Head of caudate nucleus (tissue), 42 donors: ENCODE measurements at regions not wholly inside any gene's neighbourhood (a gene's known extent, or its start where the extent isn't known, plus 50 kb on each side); places are given as distances from the start of the nearest gene placed in this dataset.
"Not testable (repeated sequence)": the region's sequence is repeated elsewhere in the genome, so short reads cannot be mapped to it uniquely, and the experiment has no call there.

Experiments
- DNase-seq, 42 donors: peaks; one replicate each; pipeline versions ENCODE4 v3.0.0 to v3.0.0-alpha.2; 2020 to 2021; ENCODE audit warnings: mixed read lengths in 7 of 42
- intact Hi-C: fragments of 100-400 bp; cut with DNase I; formaldehyde crosslinking; loops from one replicate; pipeline ENCODE4 v1.15.0; 2022

GRCh38 chr10:85444868-85445267 lies 921.7 kb downstream of the GRID1 start:
- no peak for DNase-seq
- intact Hi-C loops: no loop called here

DNA sequence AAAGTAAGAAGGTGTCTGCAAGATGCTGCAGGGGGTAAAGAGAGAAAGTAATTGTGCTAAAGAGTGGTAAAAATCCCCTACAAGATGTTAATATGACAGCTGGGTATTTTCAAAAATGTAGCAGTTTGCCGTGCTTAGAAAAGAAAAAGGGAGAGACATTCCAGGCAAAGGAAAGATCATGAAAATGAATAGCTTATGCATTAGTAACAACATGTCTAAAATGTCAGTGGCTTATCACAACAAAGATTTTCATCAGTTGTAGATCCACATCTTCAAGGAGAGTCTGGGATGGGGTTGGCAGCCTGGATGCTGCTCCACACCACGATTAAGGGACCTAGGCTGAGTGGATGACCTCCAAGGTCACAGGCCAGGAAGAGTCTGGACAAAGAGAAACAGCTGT lies 920.9 kb downstream of the GRID1 start:
- intact Hi-C loops: no loop called here
- DNase-seq: no peak

GRCh38 chr10:85446827-85447226 lies 919.8 kb downstream of the GRID1 start:
- intact Hi-C loops: no loop called here
- no peak for DNase-seq

- no peak for DNase-seq
- intact Hi-C loops: no loop called here
Measured at GRCh38 chr10:85447690-85448089, 918.9 kb downstream of the GRID1 start.

- DNase-seq: no peak
- intact Hi-C loops: no loop called here
Measured at GRCh38 chr10:85448716-85449115, 917.9 kb downstream of the GRID1 start.

GRCh38 chr10:85454386-85454785 lies 912.2 kb downstream of the GRID1 start:
- intact Hi-C loops: no loop called here
- no peak for DNase-seq

DNA sequence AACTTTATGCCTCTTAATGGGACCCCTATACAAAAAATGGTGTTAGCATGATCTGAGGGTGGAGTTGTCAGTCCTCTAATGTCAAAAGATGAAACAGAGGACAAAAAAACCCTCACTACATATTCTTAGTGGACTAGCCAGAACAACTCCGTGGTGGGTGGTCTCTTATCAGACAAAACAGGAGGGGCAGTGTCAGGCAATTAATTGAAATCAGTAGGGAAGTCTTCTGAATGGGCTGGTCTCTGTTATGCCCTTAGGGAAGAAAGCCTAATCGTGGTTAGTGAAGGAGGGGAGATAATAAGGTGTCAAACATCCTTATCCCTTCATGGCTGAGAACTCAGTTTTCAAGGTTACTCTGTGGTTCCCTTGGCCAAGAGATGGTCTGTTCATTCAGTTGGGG lies 909.4 kb downstream of the GRID1 start:
- intact Hi-C loops: no loop called here
- no peak for DNase-seq

DNA sequence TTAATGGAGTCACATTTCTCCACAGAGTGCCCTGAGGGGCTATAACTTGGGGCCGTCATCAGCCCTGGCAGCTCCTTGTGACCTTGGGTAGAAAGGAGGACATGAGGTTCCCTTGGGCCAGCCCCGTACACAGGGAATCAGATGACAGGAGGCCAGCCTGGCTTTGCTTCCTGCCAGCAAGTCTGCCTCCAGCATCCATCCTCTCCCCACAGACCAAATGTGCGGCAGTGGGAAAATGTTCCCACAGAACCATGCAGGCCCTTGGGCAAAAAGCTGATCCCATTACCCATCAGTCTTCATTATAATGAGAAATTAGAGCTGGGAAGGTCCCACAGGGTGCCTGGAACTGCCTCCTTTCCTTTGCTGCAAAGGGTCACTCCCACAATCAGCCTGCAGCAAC lies 908.3 kb downstream of the GRID1 start:
- no peak for DNase-seq
- intact Hi-C loops: no loop called here

GRCh38 chr10:85459906-85460305 lies 906.7 kb downstream of the GRID1 start:
- intact Hi-C loops: no loop called here
- DNase-seq: no peak

GRCh38 chr10:85464336-85464735 lies 902.3 kb downstream of the GRID1 start:
- intact Hi-C loops: no loop called here
- DNase-seq: no peak

- intact Hi-C loops: no loop called here
- no peak for DNase-seq
Measured at GRCh38 chr10:85477979-85478378, 888.6 kb downstream of the GRID1 start.

DNA sequence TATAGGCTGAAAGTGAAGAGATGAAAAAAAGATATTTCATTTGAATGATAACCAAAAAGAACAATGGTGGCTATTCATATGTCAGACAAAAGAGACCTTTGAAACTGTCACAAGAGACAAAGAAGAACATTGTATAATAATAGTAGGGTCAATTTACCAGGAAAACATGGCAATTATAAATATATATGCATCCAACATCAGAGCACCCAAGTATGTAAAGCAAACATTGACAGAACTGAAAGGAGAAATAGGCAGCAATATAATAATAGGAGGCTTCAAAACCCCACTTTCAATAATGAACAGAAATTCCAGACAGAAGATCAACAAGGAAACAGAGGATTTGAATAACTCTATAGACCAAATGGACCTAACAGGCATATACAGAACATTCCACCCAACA lies 876.2 kb downstream of the GRID1 start:
- DNase-seq: no peak
- intact Hi-C loops: no loop called here

DNA sequence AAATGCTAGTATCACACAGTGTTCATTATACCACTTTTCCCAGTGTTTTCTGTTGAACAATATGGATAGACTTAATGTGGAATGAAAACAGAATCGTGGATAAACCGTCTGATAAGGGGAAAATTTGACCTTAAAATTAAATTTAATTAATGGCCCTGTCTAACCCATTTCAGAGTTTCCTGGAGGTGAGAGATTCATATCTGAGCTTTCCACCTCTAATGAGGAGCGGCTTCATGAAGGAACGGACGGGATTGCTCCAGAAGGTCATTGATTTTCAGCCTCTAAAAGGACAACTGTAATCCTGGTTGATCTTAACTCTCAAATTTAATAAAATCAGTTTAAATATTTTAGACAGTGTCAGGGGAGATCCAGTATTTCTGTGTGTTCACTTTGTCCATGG lies 874.9 kb downstream of the GRID1 start:
- intact Hi-C loops: no loop called here
- no peak for DNase-seq

DNA sequence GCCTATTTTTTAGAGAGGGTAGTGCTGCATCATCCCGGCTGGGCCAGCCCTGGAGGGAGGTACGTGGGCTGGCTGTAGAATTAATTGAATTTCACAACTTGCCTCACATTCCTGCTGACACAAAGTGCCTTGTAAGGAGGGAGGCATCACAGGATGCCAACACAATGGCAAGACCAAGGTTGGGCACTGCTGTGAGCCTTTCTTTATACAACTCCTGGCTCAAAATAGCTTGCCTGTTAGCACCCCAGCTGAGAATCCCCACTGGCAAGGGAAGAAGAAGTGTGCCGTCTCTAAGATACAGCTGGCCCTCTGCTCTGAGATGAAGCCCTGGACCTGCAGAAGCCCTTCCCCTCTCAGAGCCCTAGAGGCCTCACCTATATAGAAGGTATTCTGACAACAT lies 873.9 kb downstream of the GRID1 start:
- intact Hi-C loops: no loop called here
- DNase-seq: peak in 6 of 42 donors; percentile 3 to 23 (median 16)

GRCh38 chr10:85493703-85494102 lies 872.9 kb downstream of the GRID1 start:
- no peak for DNase-seq
- intact Hi-C loops: no loop called here

DNA sequence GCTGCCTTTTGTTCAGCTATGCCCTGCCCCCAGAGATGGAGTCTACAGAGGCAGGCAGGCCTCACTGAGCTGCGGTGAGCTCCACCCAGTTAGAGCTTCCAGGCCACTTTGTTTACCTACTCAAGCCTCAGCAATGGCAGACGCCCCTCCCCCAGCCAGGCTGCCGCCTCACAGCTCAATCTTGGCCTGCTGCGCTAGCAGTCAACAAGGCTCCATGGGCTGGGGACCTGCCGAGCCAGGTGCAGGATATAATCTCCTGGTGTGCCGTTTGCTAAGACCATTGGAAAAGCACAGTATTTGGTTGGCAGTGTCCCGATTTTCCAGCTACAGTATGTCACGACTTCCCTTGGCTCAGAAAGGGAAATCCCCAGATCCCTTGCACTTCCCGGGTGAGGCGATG lies 862.0 kb downstream of the GRID1 start:
- DNase-seq, intact Hi-C loops: not testable (repeated sequence)

GRCh38 chr10:85508159-85508558 lies 858.4 kb downstream of the GRID1 start:
- DNase-seq: peak in 6 of 42 donors; percentile 3 to 51 (median 26)
- intact Hi-C loops: no loop called here

- intact Hi-C loops: no loop called here
- peak in 35 of 42 donors; percentile 2 to 77 (median 40) for DNase-seq
Measured at GRCh38 chr10:85510682-85511081, 855.9 kb downstream of the GRID1 start.

- DNase-seq: no peak
- intact Hi-C loops: no loop called here
Measured at GRCh38 chr10:85513436-85513835, 853.2 kb downstream of the GRID1 start.

GRCh38 chr10:85515316-85515715 lies 851.3 kb downstream of the GRID1 start:
- no peak for DNase-seq
- intact Hi-C loops: no loop called here

DNA sequence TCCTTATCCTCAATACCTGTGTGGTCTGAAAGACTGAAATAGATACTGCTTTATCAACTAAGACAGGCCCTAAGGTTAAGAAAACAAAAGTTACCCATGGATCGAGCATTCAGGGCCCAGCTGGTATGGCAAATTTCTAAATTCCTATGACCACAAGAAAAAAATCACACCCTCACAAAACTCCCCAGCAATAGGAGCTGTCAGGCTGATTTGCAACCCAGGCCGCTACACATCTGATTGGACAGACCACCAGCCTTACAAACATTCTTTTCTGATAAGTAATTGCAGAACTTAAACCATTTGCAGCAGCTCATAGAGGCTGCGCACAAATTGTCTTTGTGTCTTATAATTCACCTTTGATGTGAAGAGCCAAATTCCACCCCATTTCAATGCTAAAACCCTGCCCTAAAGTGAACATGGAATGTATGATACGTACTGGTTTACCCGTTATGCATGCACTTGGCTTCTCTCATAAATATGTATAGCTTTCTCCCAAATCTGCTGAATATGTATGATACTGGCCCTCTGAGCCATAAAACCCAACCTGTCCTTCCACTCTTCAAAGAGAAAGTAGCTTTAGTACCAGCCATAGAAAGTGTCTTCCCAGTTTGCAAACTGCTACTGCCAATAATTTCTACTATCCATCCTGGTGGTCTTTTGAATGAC lies 842.5 kb downstream of the GRID1 start:
- intact Hi-C loops: no loop called here
- no peak for DNase-seq
